SK-N-SH (cell line): ENCODE measurements at regions not wholly inside any gene's neighbourhood (a gene's known extent, or its start where the extent isn't known, plus 50 kb on each side); places are given as distances from the start of the nearest gene placed in this dataset.

Experiments
- CTCF ChIA-PET: fragments of 300-600, 350-600 bp; formaldehyde crosslinking; extraction: SDS; loops from one replicate; lab custom pipeline; 2021; lab: Yijun Ruan, JAX
- POLR2A ChIA-PET: fragments of 350-600 bp; sonication (Branson Sonifier 250); formaldehyde crosslinking; extraction: SDS; loops from one replicate; lab custom pipeline; 2020; ENCODE audit warnings: antibody characterized with exemption, inconsistent platforms; lab: Yijun Ruan, JAX
- DNase-seq: peaks from one replicate; pipeline ENCODE4 v3.0.0; 2012
- H2AFZ ChIP-seq: fragments of 200-600 bp; sonication (generic); 2 replicates; pipeline ENCODE4 v1.8.1; 2016; ENCODE audit warnings: antibody characterized with exemption, mild to moderate bottlenecking, low read depth
- H3F3A ChIP-seq: fragments of 200-600 bp; sonication (generic); replicated peaks from 2 replicates; pipeline ENCODE3; 2016; ENCODE audit warnings: antibody characterized with exemption, mild to moderate bottlenecking; ENCODE audit not compliant: insufficient read depth
- H3K27ac ChIP-seq, 2 experiments: fragments of 200-500 bp in 1 of 2; fragments of 200-600 bp in 1 of 2; sonication (Bioruptor generic) in 1 of 2; sonication (generic), shearing (Covaris generic) in 1 of 2; 2 replicates each; pipeline versions ENCODE4 v1.5.1 to v1.6.1; 2014 to 2016; ENCODE audit warnings: low read depth in 2 of 2, inconsistent platforms in 1 of 2, low read length in 1 of 2, mild to moderate bottlenecking in 1 of 2, mixed read lengths in 1 of 2
- H3K27me3 ChIP-seq: fragments of 200-600 bp; sonication (generic), shearing (Covaris generic); 2 replicates; pipeline ENCODE4 v1.6.1; 2016; ENCODE audit warnings: mixed run types; ENCODE audit not compliant: insufficient read depth
- H3K36me3 ChIP-seq, 2 experiments: fragments of 200-500 bp in 1 of 2; fragments of 200-600 bp in 1 of 2; sonication (Bioruptor generic) in 1 of 2; sonication (generic) in 1 of 2; replicated peaks in 1 of 2; 2 replicates each; pipeline versions ENCODE3 to v1.5.1; 2014 to 2016; ENCODE audit warnings: low read length in 1 of 2, mild to moderate bottlenecking in 1 of 2; ENCODE audit not compliant: insufficient read depth in 2 of 2, control insufficient read depth in 1 of 2
- H3K4me1 ChIP-seq, 2 experiments: fragments of 200-500 bp in 1 of 2; fragments of 200-600 bp in 1 of 2; sonication (Bioruptor generic) in 1 of 2; sonication (generic), shearing (Covaris generic) in 1 of 2; 2 replicates each; pipeline versions ENCODE4 v1.5.1 to v1.6.1; 2014 to 2016; ENCODE audit warnings: low read depth in 1 of 2, low read length in 1 of 2, mixed run types in 1 of 2; ENCODE audit not compliant: insufficient read depth in 2 of 2, control insufficient read depth in 1 of 2
- H3K4me2 ChIP-seq: fragments of 200-600 bp; sonication (generic), shearing (Covaris generic); 2 replicates; pipeline ENCODE4 v1.6.1; 2017; ENCODE audit warnings: mixed run types
- H3K4me3 ChIP-seq, 2 experiments: fragments of 200-500 bp in 1 of 2; fragments of 200-600 bp in 1 of 2; sonication (Bioruptor generic) in 1 of 2; sonication (generic), shearing (Covaris generic) in 1 of 2; 2 replicates each; pipeline versions ENCODE4 v1.5.1 to v1.8.1; 2014 to 2016; ENCODE audit warnings: low read depth in 2 of 2, inconsistent platforms in 1 of 2, low read length in 1 of 2, mild to moderate bottlenecking in 1 of 2, mixed read lengths in 1 of 2, moderate library complexity in 1 of 2
- H3K79me2 ChIP-seq: fragments of 200-600 bp; sonication (generic); 2 replicates; pipeline ENCODE4 v1.8.1; 2017; ENCODE audit warnings: mild to moderate bottlenecking; ENCODE audit not compliant: insufficient read depth
- H3K9ac ChIP-seq: fragments of 200-600 bp; sonication (generic); 2 replicates; pipeline ENCODE4 v1.6.1; 2017; ENCODE audit warnings: mixed run types
- H3K9me2 ChIP-seq: fragments of 200-600 bp; sonication (generic); 2 replicates; pipeline ENCODE4 v1.6.1; 2017; ENCODE audit warnings: mixed run types
- H3K9me3 ChIP-seq: fragments of 200-600 bp; sonication (generic); 2 replicates; pipeline ENCODE4 v1.6.1; 2017; ENCODE audit warnings: mixed run types, mild to moderate bottlenecking, moderate library complexity
- H4K20me1 ChIP-seq: fragments of 200-600 bp; sonication (generic); 2 replicates; pipeline ENCODE4 v1.6.1; 2017; ENCODE audit warnings: mild to moderate bottlenecking, mixed run types; ENCODE audit not compliant: insufficient read depth
- CTCF ChIP-seq: fragments of 200-600 bp; sonication (generic); IDR thresholded peaks from 2 replicates; pipeline ENCODE4 v1.6.1; 2017; ENCODE audit warnings: antibody characterized with exemption, mild to moderate bottlenecking, moderate library complexity
- ELF1 ChIP-seq: IDR thresholded peaks from 2 replicates; pipeline ENCODE4 v1.4.0; 2012
- EZH2phosphoT487 ChIP-seq: fragments of 200-600 bp; sonication (generic); IDR thresholded peaks from 2 replicates; pipeline ENCODE4 v1.6.1; 2017; ENCODE audit warnings: low read depth, mixed run types, mild to moderate bottlenecking, antibody characterized with exemption, moderate library complexity, borderline replicate concordance
- MXI1 ChIP-seq: IDR thresholded peaks from 2 replicates; pipeline ENCODE4 v1.6.1; 2012; ENCODE audit warnings: mild to moderate bottlenecking, low read depth, low read length, improper control_type of control experiment
- PBX3 ChIP-seq: IDR thresholded peaks from 2 replicates; pipeline ENCODE4; 2012
- RCOR1 ChIP-seq: fragments of 150-350 bp; IDR thresholded peaks from 2 replicates; pipeline ENCODE4 v1.6.1; 2017; ENCODE audit warnings: antibody characterized with exemption, low read length
- RXRA ChIP-seq: IDR thresholded peaks from 2 replicates; pipeline ENCODE4 v1.4.0; 2012; ENCODE audit warnings: low read depth, mild to moderate bottlenecking, borderline replicate concordance
- TAF1 ChIP-seq: IDR thresholded peaks from 2 replicates; pipeline ENCODE4 v1.6.1; 2012; ENCODE audit warnings: low read depth, mild to moderate bottlenecking, low read length, moderate library complexity, borderline replicate concordance
- USF1 ChIP-seq: IDR thresholded peaks from 2 replicates; pipeline ENCODE4 v1.4.0; 2012; ENCODE audit warnings: low read depth, borderline replicate concordance
- USF2 ChIP-seq: fragments of 150-350 bp; IDR thresholded peaks from 2 replicates; pipeline ENCODE4 v1.6.1; 2017; ENCODE audit warnings: antibody characterized with exemption, low read length, low read depth, borderline replicate concordance
- WGBS: methylation state at CpG from one replicate; pipeline ENCODE4 v1.1.6; 2017; ENCODE audit warnings: low lambda C conversion rate; 5-methylcytosine and 5-hydroxymethylcytosine counted together

- no peaks in the 10 kb centered on the region for H3K9me2 ChIP-seq
- H3K36me3 ChIP-seq, result no peaks in the 10 kb centered on the region
- H3K27me3 ChIP-seq, result no peaks in the 10 kb centered on the region; the same call in 1 of the 2 replicates
- H3K9me3 ChIP-seq, result no peaks in the 10 kb centered on the region
- ChIA-PET CTCF (no interaction called here), POLR2A (no interaction called here)
- H3K4me3 ChIP-seq, result no peak overlapping the region
- H3K9ac ChIP-seq, result no peak overlapping the region
- H3F3A ChIP-seq, result no peaks in the 10 kb centered on the region
- no peaks in the 10 kb centered on the region for H3K4me1 ChIP-seq
- no peaks in the 10 kb centered on the region for H4K20me1 ChIP-seq
- H3K4me2 ChIP-seq, result no peak overlapping the region
- H2AFZ ChIP-seq, result no peak overlapping the region
- H3K27ac ChIP-seq, result no peak overlapping the region
- DNase-seq, result no peak
- WGBS, result 7% methylated on average over 2 of the region's 2 CpGs
- no peaks in the 10 kb centered on the region for H3K79me2 ChIP-seq
- TF ChIP-seq EZH2phosphoT487, result no peak
- TF ChIP-seq, all 33 proteins: peak for 0
These were observed 618.0 kb downstream of the TFAP2A start for GRCh38 chr6:9796827-9797226.

GRCh38 chr6:9795880-9796279, 619.0 kb downstream of the TFAP2A start:
- H3K4me3 ChIP-seq, result no peak overlapping the region
- no peak for TF ChIP-seq RCOR1
- TF ChIP-seq CTCF, result no peak
- TF ChIP-seq USF1, result no peak
- TF ChIP-seq ELF1, result no peak
- TF ChIP-seq RXRA, result no peak
- no peak for TF ChIP-seq MXI1
- TF ChIP-seq TAF1, result no peak
- TF ChIP-seq, all 33 proteins: peak for 0
- POLR2A ChIA-PET, result no interaction called here
- no peak overlapping the region for H3K9ac ChIP-seq
- H3F3A ChIP-seq, result no peaks in the 10 kb centered on the region
- no peaks in the 10 kb centered on the region for H3K9me3 ChIP-seq
- H4K20me1 ChIP-seq, result no peaks in the 10 kb centered on the region
- no peaks in the 10 kb centered on the region for H3K4me1 ChIP-seq
- H3K36me3 ChIP-seq, result no peaks in the 10 kb centered on the region
- 6% methylated on average over 5 of the region's 5 CpGs for WGBS
- no peaks in the 10 kb centered on the region for H3K79me2 ChIP-seq
- no peak overlapping the region for H3K27ac ChIP-seq
- H3K9me2 ChIP-seq, result no peaks in the 10 kb centered on the region
- no peaks in the 10 kb centered on the region; the same call in 1 of the 2 replicates for H3K27me3 ChIP-seq
- DNase-seq, result no peak
- H3K4me2 ChIP-seq, result no peak overlapping the region
- CTCF ChIA-PET, result no interaction called here
- no peak overlapping the region for H2AFZ ChIP-seq

GRCh38 chr6:9789201-9789600, 625.7 kb downstream of the TFAP2A start:
- Histone ChIP-seq H3F3A (no peaks in the 10 kb centered on the region), H3K36me3 (no peaks in the 10 kb centered on the region), H4K20me1 (no peaks in the 10 kb centered on the region), H3K9me3 (no peaks in the 10 kb centered on the region), H3K9me2 (no peaks in the 10 kb centered on the region)
- CTCF ChIA-PET, result no interaction called here
- DNase-seq, result no peak
- TF ChIP-seq USF2, result no peak
- no peak for TF ChIP-seq PBX3
- TF ChIP-seq, all 33 proteins: peak for 0
- POLR2A ChIA-PET, result no interaction called here
- peaks cover 0 to 7% of the 10 kb centered on the region in 2 experiments; a peak in 1 of 4 replicates for H3K4me1 ChIP-seq
- 7% methylated on average over 3 of the region's 3 CpGs for WGBS
- H3K27me3 ChIP-seq, result no peaks in the 10 kb centered on the region; the same call in 1 of the 2 replicates
- no peak overlapping the region for H2AFZ ChIP-seq
- H3K4me3 ChIP-seq, result no peak overlapping the region
- no peak overlapping the region for H3K4me2 ChIP-seq
- H3K9ac ChIP-seq, result no peak overlapping the region
- no peak overlapping the region for H3K27ac ChIP-seq
- no peaks in the 10 kb centered on the region for H3K79me2 ChIP-seq
